ENCODE measurements at regions not wholly inside any gene's neighbourhood (a gene's known extent, or its start where the extent isn't known, plus 50 kb on each side); places are given as distances from the start of the nearest gene placed in this dataset.

DNA sequence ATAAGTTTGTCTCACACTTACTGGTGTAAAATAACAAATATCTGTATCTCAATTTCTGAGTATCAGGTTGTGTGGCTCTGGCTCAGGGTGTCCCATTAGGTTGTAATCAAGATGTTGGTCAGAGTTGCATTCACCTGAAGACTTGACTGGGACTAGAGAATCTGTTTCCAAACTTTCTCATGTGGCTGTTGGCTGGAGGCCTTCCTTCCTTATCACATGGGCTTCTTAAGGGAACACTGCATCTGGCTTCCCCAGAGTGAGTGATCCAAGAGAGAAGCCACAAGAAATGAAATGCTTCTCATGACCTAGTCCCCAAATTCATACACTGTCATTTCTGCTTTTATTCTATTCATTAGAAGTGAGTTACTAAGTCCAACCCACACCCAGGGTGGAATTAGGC lies 568.4 kb upstream of the CAMK1G start:
- no peak for DNase-seq
- in situ Hi-C loops (cut with HindIII; ENCODE audit: low pct_ligation_motif_present, low pct_unique_long_range_greater_than_20kb, low sequenced_read_pairs) = no loop called here

DNA sequence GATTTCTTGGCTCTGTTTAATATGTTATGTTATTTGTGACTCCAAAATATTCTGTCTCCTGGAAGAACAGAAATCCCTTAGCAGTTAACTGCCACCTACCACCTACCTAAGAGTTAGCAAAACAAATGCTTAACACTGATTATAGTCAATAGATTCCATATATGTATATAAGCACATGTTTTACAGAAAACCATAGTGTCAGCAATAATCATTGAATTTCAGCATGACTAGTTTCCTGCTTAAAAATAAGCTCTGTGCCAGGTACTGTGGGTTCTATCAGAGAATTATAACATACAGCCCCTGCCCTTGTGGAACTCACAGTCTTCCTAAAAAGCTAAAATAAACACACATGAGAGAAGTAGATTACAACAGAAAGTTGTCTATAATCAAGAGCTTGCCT lies 561.9 kb upstream of the CAMK1G start:
- in situ Hi-C loops (cut with HindIII; ENCODE audit: low pct_ligation_motif_present, low pct_unique_long_range_greater_than_20kb, low sequenced_read_pairs) = no loop called here
- no peak for DNase-seq

GRCh38 chr1:209023790-209024189 lies 559.7 kb upstream of the CAMK1G start:
- in situ Hi-C loops (cut with HindIII; ENCODE audit: low pct_ligation_motif_present, low pct_unique_long_range_greater_than_20kb, low sequenced_read_pairs) = no loop called here
- DNase-seq = no peak

GRCh38 chr1:209029737-209030136 lies 553.8 kb upstream of the CAMK1G start:
- in situ Hi-C loops (cut with HindIII; ENCODE audit: low pct_ligation_motif_present, low pct_unique_long_range_greater_than_20kb, low sequenced_read_pairs) = no loop called here
- peak; percentile 44 for DNase-seq

- in situ Hi-C loops (cut with HindIII; ENCODE audit: low pct_ligation_motif_present, low pct_unique_long_range_greater_than_20kb, low sequenced_read_pairs) = no loop called here
- no peak for DNase-seq
Measured at GRCh38 chr1:209030454-209031167, 552.9 kb upstream of the CAMK1G start.

GRCh38 chr1:209037064-209037463 lies 546.5 kb upstream of the CAMK1G start:
- DNase-seq = no peak
- in situ Hi-C loops (cut with HindIII; ENCODE audit: low pct_ligation_motif_present, low pct_unique_long_range_greater_than_20kb, low sequenced_read_pairs) = no loop called here

GRCh38 chr1:209038316-209038715 lies 545.2 kb upstream of the CAMK1G start:
- in situ Hi-C loops (cut with HindIII; ENCODE audit: low pct_ligation_motif_present, low pct_unique_long_range_greater_than_20kb, low sequenced_read_pairs) = no loop called here
- DNase-seq = no peak

DNA sequence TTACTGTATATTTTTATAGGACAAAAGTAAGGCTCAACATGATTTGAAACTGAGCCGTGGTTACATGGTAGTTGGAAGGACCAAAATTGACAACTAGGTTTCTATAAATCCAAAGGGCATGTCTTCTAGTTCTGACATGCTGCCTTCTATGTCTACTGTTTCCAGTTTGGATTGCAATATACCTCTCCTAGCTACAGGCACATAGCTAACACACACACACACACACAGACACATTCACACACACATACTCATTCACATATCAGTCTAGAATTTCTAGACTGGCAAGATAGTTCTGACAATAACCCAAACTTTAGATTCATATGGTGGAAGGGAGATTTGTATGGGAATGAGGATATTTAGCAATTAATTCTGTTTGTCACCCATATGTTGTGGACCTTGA lies 544.8 kb upstream of the CAMK1G start:
- in situ Hi-C loops (cut with HindIII; ENCODE audit: low pct_ligation_motif_present, low pct_unique_long_range_greater_than_20kb, low sequenced_read_pairs) = no loop called here
- DNase-seq = no peak

GRCh38 chr1:209040351-209040750 lies 543.2 kb upstream of the CAMK1G start:
- in situ Hi-C loops (cut with HindIII; ENCODE audit: low pct_ligation_motif_present, low pct_unique_long_range_greater_than_20kb, low sequenced_read_pairs) = no loop called here
- DNase-seq = no peak

DNA sequence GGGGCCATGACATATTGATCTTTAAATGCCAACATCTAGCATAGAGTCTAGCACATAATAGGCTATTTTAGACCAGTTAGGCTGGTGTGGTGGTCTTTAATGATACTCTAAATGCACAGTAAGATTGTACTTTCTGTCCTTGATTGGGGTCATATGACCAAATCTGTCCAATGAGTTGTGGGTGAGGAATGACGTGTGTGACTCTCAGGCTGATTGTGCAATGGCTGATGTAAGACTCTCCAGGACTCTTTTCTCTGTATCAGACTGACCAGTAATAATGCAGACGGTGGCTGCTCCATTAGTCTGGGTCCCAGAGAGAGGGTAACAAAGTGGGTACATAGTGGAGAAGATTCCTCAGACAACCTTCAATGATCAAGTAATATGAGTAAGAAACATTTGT lies 541.6 kb upstream of the CAMK1G start:
- in situ Hi-C loops (cut with HindIII; ENCODE audit: low pct_ligation_motif_present, low pct_unique_long_range_greater_than_20kb, low sequenced_read_pairs) = no loop called here
- no peak for DNase-seq

DNA sequence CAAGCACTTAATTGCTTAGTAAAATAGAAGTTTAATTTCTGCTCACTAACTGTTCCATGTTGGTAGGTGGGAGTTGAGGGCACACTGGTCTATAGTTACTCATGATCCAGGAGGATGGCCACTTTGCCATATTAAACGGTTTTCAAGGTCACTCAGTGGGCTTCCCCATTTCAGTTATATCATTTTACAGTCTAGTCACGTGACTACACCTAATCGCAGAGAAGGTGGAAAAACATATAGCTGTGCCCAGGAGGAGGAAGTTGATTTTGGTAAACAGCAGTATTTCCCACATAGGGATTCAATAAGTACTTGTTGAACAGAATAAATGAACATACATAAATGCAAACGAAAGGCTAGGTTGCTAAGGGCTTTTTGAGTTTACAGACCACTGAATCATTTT lies 541.1 kb upstream of the CAMK1G start:
- in situ Hi-C loops (cut with HindIII; ENCODE audit: low pct_ligation_motif_present, low pct_unique_long_range_greater_than_20kb, low sequenced_read_pairs) = no loop called here
- no peak for DNase-seq

GRCh38 chr1:209045331-209046057 lies 538.0 kb upstream of the CAMK1G start:
- peak; percentile 87 for DNase-seq
- in situ Hi-C loops (cut with HindIII; ENCODE audit: low pct_ligation_motif_present, low pct_unique_long_range_greater_than_20kb, low sequenced_read_pairs) = no loop called here

DNA sequence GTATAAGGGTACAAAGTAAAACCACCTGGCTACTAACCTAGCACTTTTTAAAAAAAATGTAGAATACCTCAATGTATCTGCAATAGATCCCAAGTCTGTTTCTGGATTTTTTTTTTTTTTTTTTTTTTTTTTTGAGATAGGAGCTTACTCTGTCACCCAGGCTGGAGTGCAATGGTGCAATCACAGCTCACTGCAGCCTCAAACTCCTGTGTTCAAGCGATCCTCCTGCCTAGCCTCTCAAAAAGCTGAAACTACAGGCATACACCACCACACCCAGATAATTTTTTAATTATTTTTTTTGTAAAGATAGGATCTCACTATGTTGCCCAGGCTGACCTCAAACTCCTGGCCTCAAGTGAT lies 537.5 kb upstream of the CAMK1G start:
- in situ Hi-C loops (cut with HindIII; ENCODE audit: low pct_ligation_motif_present, low pct_unique_long_range_greater_than_20kb, low sequenced_read_pairs) = no loop called here
- no peak for DNase-seq

- no peak for DNase-seq
- in situ Hi-C loops (cut with HindIII; ENCODE audit: low pct_ligation_motif_present, low pct_unique_long_range_greater_than_20kb, low sequenced_read_pairs) = no loop called here
Measured at GRCh38 chr1:209046935-209047334, 536.6 kb upstream of the CAMK1G start.

DNA sequence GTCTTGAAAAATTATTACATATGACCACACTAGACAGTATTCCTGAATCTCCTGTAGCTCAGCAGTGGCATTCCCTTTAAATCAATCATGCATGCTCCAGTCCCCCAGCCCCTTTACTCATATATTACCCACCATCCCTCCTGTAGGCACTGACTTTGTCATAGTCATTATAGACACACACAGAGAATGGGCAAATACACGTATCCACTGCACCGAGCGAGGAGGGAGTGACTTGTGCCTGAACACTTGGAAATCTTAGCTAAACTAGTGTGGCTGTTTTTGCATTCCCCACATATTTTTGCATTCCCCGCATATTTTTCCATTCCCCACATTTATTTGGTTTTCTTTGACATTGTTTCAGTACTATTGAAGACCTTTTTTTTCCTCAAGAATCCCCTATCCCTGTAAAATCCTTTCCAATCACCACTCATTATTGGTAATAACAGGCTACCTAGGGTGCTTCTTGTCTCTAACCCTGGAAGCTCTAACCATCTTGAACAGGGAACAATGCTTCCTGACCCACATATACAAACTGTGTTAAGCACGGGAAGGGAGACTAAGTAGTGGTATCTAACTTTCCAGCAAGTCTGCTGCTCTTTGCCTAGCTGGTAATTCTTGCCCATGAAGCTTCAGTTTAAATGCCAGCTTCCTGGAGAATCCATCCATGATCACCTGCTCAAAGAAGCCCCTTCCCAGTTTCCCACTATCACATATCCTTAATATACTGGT lies 534.4 kb upstream of the CAMK1G start:
- in situ Hi-C loops (cut with HindIII; ENCODE audit: low pct_ligation_motif_present, low pct_unique_long_range_greater_than_20kb, low sequenced_read_pairs) = no loop called here
- peak; percentile 83 for DNase-seq

DNA sequence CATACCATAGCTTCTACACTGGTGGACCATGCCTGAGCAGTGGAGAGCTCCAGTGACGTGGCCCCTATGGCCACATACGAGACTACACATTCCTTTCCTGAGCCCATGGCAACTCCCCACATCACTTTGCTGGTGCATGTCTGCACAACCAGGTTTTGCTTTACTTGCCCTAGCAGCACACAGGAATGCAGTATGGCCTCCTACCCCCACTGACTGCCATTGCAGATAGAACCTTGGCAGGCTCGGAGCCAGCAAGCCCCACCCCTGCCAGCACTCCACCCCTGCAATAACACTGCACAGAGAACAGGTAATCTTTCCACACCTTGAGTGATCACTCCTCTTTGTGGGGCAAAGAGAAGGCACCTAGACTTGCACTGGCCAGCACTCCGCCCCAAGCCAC lies 531.9 kb upstream of the CAMK1G start:
- DNase-seq = no peak
- in situ Hi-C loops (cut with HindIII; ENCODE audit: low pct_ligation_motif_present, low pct_unique_long_range_greater_than_20kb, low sequenced_read_pairs) = no loop called here

- no peak for DNase-seq
- in situ Hi-C loops (cut with HindIII; ENCODE audit: low pct_ligation_motif_present, low pct_unique_long_range_greater_than_20kb, low sequenced_read_pairs) = no loop called here
Measured at GRCh38 chr1:209053587-209053986, 529.9 kb upstream of the CAMK1G start.

- no peak for DNase-seq
Measured at GRCh38 chr1:209057083-209057482, 526.4 kb upstream of the CAMK1G start.

DNA sequence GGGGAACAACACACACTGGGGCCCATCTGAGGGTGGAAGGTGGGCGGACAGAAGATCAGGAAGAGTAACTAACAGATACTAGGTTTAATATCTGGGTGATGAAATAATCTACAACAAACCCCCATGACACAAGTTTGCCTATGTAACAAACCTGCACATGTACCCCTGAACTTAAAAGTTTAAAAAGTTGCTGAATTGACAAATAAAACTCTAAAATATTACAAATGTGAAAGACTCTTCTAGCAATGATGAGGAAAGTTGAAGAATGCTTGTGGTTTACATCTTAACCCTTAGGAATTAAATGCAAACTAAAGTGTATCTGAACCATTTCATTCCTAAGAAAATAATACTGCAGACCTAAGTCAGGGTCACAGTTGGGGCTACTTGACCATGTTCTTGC lies 525.6 kb upstream of the CAMK1G start:
- in situ Hi-C loops (cut with HindIII; ENCODE audit: low pct_ligation_motif_present, low pct_unique_long_range_greater_than_20kb, low sequenced_read_pairs) = no loop called here

More at GRCh38 chr1:209057083-209057482, 526.4 kb upstream of the CAMK1G start:
- in situ Hi-C loops (cut with HindIII; ENCODE audit: low pct_ligation_motif_present, low pct_unique_long_range_greater_than_20kb, low sequenced_read_pairs) = no loop called here

DNA sequence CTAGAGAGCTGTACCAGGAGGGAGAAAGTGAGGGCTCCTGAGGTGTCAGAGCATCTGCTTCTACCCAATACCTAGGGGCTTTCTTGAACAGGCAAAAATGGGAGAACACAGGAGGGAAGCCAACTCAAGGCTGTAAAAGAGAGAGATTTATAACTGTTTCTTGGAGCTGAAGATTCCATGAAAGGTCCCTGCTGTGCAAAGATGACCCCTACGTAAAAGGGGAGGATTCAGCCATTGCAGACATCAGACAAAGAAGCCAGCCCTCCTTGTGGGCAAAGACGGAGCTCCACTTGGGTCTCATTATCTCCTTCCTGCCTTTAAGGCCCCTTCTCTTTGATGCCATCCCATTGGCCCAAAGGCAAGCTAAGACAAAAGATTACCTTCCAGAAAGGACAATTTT lies 524.1 kb upstream of the CAMK1G start:
- in situ Hi-C loops (cut with HindIII; ENCODE audit: low pct_ligation_motif_present, low pct_unique_long_range_greater_than_20kb, low sequenced_read_pairs) = no loop called here
- no peak for DNase-seq

More for the DNA sequence above, 525.6 kb upstream of the CAMK1G start:
- no peak for DNase-seq
